Panc1 (cell line): ENCODE measurements at regions not wholly inside any gene's neighbourhood (a gene's known extent, or its start where the extent isn't known, plus 50 kb on each side); places are given as distances from the start of the nearest gene placed in this dataset.

Source experiments
- POLR2AphosphoS5 ChIP-seq: IDR thresholded peaks from 2 replicates; pipeline ENCODE4 v1.6.1; 2012; ENCODE audit warnings: mild to moderate bottlenecking, low read depth, low read length, moderate library complexity
- SIN3A ChIP-seq: IDR thresholded peaks from 2 replicates; pipeline ENCODE4 v1.6.1; 2012; ENCODE audit warnings: low read depth, mild to moderate bottlenecking, low read length, moderate library complexity, borderline replicate concordance; ENCODE audit not compliant: insufficient read depth
- TCF7L2 ChIP-seq: IDR thresholded peaks from 2 replicates; pipeline ENCODE4 v1.6.1; 2011; ENCODE audit warnings: mild to moderate bottlenecking, low read depth, low read length, inconsistent platforms
- TF ChIP-seq, protein P1 (sequence below): fragments of 450-650 bp; IDR thresholded peaks from 2 replicates; pipeline ENCODE4 v1.5.1; 2017; ENCODE audit warnings: mild to moderate bottlenecking
- TF ChIP-seq, protein P2 (sequence below), 2 experiments: IDR thresholded peaks; 2 replicates each; pipeline ENCODE4 v1.6.1; 2011 to 2012; ENCODE audit warnings: low read depth in 2 of 2, control low read depth in 1 of 2, low read length in 1 of 2, mild to moderate bottlenecking in 1 of 2, moderate library complexity in 1 of 2; ENCODE audit not compliant: insufficient read depth in 1 of 2

GRCh38 chr10:58920655-58921003 lies 255.8 kb upstream of the PHYHIPL start:
- TF ChIP-seq, protein P1, sequence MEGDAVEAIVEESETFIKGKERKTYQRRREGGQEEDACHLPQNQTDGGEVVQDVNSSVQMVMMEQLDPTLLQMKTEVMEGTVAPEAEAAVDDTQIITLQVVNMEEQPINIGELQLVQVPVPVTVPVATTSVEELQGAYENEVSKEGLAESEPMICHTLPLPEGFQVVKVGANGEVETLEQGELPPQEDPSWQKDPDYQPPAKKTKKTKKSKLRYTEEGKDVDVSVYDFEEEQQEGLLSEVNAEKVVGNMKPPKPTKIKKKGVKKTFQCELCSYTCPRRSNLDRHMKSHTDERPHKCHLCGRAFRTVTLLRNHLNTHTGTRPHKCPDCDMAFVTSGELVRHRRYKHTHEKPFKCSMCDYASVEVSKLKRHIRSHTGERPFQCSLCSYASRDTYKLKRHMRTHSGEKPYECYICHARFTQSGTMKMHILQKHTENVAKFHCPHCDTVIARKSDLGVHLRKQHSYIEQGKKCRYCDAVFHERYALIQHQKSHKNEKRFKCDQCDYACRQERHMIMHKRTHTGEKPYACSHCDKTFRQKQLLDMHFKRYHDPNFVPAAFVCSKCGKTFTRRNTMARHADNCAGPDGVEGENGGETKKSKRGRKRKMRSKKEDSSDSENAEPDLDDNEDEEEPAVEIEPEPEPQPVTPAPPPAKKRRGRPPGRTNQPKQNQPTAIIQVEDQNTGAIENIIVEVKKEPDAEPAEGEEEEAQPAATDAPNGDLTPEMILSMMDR: no peak
- TF ChIP-seq POLR2AphosphoS5: no peak
- TF ChIP-seq SIN3A: no peak
- TF ChIP-seq, protein P2, sequence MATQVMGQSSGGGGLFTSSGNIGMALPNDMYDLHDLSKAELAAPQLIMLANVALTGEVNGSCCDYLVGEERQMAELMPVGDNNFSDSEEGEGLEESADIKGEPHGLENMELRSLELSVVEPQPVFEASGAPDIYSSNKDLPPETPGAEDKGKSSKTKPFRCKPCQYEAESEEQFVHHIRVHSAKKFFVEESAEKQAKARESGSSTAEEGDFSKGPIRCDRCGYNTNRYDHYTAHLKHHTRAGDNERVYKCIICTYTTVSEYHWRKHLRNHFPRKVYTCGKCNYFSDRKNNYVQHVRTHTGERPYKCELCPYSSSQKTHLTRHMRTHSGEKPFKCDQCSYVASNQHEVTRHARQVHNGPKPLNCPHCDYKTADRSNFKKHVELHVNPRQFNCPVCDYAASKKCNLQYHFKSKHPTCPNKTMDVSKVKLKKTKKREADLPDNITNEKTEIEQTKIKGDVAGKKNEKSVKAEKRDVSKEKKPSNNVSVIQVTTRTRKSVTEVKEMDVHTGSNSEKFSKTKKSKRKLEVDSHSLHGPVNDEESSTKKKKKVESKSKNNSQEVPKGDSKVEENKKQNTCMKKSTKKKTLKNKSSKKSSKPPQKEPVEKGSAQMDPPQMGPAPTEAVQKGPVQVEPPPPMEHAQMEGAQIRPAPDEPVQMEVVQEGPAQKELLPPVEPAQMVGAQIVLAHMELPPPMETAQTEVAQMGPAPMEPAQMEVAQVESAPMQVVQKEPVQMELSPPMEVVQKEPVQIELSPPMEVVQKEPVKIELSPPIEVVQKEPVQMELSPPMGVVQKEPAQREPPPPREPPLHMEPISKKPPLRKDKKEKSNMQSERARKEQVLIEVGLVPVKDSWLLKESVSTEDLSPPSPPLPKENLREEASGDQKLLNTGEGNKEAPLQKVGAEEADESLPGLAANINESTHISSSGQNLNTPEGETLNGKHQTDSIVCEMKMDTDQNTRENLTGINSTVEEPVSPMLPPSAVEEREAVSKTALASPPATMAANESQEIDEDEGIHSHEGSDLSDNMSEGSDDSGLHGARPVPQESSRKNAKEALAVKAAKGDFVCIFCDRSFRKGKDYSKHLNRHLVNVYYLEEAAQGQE (IDR thresholded peaks at IDR 0.05; ENCODE audit: insufficient read depth in 1 of 2, low read depth in 2 of 2, low read length in 1 of 2): no peak
- TF ChIP-seq TCF7L2: no peak
